ENCODE measurements at regions not wholly inside any gene's neighbourhood (a gene's known extent, or its start where the extent isn't known, plus 50 kb on each side); places are given as distances from the start of the nearest gene placed in this dataset.
A peak's percentile ranks its signal among the peaks of the same experiment; 100 is the strongest.

DNA sequence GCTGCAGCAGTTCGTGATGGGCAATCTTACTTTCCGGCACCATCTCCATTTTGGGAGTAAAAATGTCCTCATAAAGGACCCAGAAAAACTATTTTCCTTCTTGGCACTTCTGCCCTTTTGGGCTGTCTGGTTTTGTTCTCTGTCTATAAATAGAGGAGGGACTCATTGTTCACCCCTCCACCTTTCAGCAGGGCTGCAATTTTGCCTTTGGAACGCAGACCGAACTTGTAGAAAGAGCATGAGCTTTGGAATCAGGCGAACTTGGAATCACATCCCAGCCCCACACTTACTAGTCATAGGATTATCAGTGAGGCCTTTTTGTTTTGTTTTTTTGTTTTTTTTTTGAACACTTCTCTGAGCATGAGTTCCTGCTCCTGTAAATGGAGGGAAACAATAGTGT is 178.1 kb upstream of the IL12B start:
- DNase-seq (ENCODE audit: low spot score, unreplicated experiment): no peak
- Mint-ChIP-seq H3K9me3 (ENCODE audit: low read depth) (no peaks in the 10 kb centered on the region), H3K27ac (no peak overlapping the region), H3K36me3 (ENCODE audit: insufficient read depth) (no peaks in the 10 kb centered on the region), H3K4me3 (ENCODE audit: low read depth) (no peak overlapping the region), H3K27me3 (no peaks in the 10 kb centered on the region), H3K4me1 (ENCODE audit: low read depth) (peaks cover 8% of the 10 kb centered on the region)
- TF ChIP-seq, protein P1, sequence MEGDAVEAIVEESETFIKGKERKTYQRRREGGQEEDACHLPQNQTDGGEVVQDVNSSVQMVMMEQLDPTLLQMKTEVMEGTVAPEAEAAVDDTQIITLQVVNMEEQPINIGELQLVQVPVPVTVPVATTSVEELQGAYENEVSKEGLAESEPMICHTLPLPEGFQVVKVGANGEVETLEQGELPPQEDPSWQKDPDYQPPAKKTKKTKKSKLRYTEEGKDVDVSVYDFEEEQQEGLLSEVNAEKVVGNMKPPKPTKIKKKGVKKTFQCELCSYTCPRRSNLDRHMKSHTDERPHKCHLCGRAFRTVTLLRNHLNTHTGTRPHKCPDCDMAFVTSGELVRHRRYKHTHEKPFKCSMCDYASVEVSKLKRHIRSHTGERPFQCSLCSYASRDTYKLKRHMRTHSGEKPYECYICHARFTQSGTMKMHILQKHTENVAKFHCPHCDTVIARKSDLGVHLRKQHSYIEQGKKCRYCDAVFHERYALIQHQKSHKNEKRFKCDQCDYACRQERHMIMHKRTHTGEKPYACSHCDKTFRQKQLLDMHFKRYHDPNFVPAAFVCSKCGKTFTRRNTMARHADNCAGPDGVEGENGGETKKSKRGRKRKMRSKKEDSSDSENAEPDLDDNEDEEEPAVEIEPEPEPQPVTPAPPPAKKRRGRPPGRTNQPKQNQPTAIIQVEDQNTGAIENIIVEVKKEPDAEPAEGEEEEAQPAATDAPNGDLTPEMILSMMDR (IDR thresholded peaks at IDR 0.05; ENCODE audit: unreplicated experiment): no peak

DNA sequence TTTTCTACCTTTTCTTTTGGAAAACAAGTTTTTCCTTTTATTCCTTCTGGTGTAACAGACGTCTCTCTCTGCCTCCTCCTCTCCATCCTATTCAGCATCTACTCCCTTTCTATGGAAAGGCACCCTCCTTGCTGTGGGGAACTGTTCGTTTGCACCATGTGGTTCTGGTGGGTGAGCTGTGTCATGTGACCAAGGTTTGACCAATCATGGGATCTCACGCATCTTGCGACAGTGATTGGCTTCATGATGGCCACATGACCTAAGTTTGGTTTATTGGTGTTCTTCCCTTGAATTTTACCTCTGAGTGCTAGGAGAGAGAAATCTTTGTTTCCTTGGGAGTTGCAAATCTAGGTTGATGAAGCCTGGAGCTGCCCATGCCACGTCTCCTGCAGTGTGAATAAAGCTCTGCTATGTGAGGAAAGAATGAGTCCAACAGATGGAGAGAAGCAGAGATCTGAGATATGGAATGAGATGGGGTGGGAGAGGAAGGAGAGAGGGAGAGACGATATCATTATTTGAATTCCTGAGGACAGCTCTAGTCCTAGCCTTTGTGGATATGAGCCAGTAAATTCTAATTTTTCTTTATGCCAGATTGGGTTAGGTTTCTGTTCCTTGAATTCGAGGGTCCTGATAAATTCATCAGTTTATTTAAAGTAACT is 178.8 kb upstream of the IL12B start:
- no peak for DNase-seq (ENCODE audit: low spot score, unreplicated experiment)
- TF ChIP-seq, protein P1 (IDR thresholded peaks at IDR 0.05; ENCODE audit: unreplicated experiment): no peak

DNA sequence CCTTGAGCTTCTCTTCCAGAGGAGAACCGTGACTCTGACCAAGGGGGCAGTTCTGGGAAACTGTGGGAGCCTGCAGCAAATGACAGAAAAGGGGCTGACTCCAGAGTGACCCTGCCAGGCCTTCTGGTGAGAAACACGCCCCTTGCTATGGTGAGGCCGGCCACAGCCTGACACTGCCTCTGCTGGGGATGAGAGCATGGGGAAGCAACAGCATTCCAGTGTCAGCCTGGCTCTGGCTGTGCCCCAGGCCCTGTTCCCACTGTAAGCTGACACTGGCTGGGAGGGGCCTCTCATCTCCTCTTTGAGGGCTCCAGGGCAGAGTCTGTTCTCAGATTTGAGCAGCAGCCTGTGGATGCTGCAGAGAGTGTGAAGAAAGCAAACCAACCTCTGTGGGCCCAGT is 180.0 kb upstream of the IL12B start:
- peaks cover 3% of the 10 kb centered on the region for H3K4me1 Mint-ChIP-seq (ENCODE audit: low read depth)
- H3K27me3 Mint-ChIP-seq: peaks cover 3% of the 10 kb centered on the region
- H3K27ac Mint-ChIP-seq: no peak overlapping the region
- TF ChIP-seq, protein P1 (IDR thresholded peaks at IDR 0.05; ENCODE audit: unreplicated experiment): no peak
- peak; percentile 14 for DNase-seq (ENCODE audit: low spot score, unreplicated experiment)
- H3K36me3 Mint-ChIP-seq (ENCODE audit: insufficient read depth): no peaks in the 10 kb centered on the region
- no peaks in the 10 kb centered on the region for H3K9me3 Mint-ChIP-seq (ENCODE audit: low read depth)
- H3K4me3 Mint-ChIP-seq (ENCODE audit: low read depth): no peak overlapping the region

More for the DNA sequence above, 178.8 kb upstream of the IL12B start:
- H3K4me1 Mint-ChIP-seq (ENCODE audit: low read depth): peaks cover 8% of the 10 kb centered on the region
- no peaks in the 10 kb centered on the region for H3K36me3 Mint-ChIP-seq (ENCODE audit: insufficient read depth)
- H3K27me3 Mint-ChIP-seq: no peaks in the 10 kb centered on the region
- H3K9me3 Mint-ChIP-seq (ENCODE audit: low read depth): no peaks in the 10 kb centered on the region
- no peak overlapping the region for H3K4me3 Mint-ChIP-seq (ENCODE audit: low read depth)
- no peak overlapping the region for H3K27ac Mint-ChIP-seq

DNA sequence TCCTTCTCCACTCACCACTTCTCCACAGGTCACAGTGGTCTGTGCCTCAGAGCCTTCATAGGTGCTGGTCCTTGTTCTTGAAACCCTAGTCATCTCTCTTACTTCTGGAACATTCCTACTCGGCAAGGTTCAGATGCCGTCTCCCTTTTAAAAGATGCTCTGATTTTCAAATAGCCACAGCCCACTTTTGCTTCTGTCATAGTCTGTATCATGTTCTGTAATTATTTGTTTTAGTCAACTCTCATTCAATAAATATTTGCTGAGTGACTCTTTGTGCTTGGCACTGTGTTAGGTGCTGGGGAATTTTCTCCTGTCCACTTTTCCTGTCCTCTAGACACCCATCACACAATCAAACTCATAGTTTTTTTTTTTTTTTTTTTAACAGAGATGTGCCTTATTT is 181.3 kb upstream of the IL12B start:
- peaks cover 8% of the 10 kb centered on the region for H3K27me3 Mint-ChIP-seq
- no peak overlapping the region for H3K4me3 Mint-ChIP-seq (ENCODE audit: low read depth)
- no peaks in the 10 kb centered on the region for H3K9me3 Mint-ChIP-seq (ENCODE audit: low read depth)
- TF ChIP-seq, protein P1 (IDR thresholded peaks at IDR 0.05; ENCODE audit: unreplicated experiment): no peak
- no peaks in the 10 kb centered on the region for H3K36me3 Mint-ChIP-seq (ENCODE audit: insufficient read depth)
- H3K27ac Mint-ChIP-seq: no peak overlapping the region
- H3K4me1 Mint-ChIP-seq (ENCODE audit: low read depth): peaks cover 3% of the 10 kb centered on the region
- DNase-seq (ENCODE audit: low spot score, unreplicated experiment): no peak

DNA sequence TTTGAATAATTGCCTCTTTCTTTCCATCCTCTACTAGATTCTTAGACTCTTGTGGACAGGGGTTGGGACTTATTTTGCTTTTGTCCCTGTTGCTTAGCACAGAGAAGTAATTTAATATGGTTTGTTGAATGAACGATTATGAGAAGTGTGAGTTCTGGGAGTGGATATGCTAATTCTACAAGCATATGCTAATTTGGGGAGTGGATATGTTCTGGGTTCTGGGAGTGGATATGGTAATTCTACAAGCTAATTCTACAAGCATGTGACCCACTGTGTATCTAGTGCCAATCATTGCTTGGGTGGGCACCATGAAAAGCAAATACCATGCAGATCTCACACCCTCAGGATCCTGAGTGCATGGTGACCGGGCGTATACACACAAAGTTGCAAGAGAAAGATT is 181.8 kb upstream of the IL12B start:
- TF ChIP-seq, protein P1 (IDR thresholded peaks at IDR 0.05; ENCODE audit: unreplicated experiment): no peak
- H3K4me1 Mint-ChIP-seq (ENCODE audit: low read depth): peaks cover 3% of the 10 kb centered on the region
- no peaks in the 10 kb centered on the region for H3K9me3 Mint-ChIP-seq (ENCODE audit: low read depth)
- no peaks in the 10 kb centered on the region for H3K36me3 Mint-ChIP-seq (ENCODE audit: insufficient read depth)
- no peak for DNase-seq (ENCODE audit: low spot score, unreplicated experiment)
- H3K27me3 Mint-ChIP-seq: peaks cover 8% of the 10 kb centered on the region
- H3K4me3 Mint-ChIP-seq (ENCODE audit: low read depth): no peak overlapping the region
- H3K27ac Mint-ChIP-seq: peak overlapping the region; percentile 5
